A549 (cell line): ENCODE measurements at regions not wholly inside any gene's neighbourhood (a gene's known extent, or its start where the extent isn't known, plus 50 kb on each side); places are given as distances from the start of the nearest gene placed in this dataset.

ENCODE experiments used
- ATAC-seq, 2 experiments: fragments of 200-7000 bp in 1 of 2; fragments of >200 bp in 1 of 2; cut with Nextera tagmentation in 1 of 2; cut with Tn5 transposase in 1 of 2; 3 replicates each; pipeline versions ENCODE4 v1.8.0 to v1.9.1; 2018 to 2020; ENCODE audit warnings: mild to moderate bottlenecking in 1 of 2, moderate library complexity in 1 of 2
- CTCF ChIA-PET: fragments of 300-600 bp; sonication (Branson Sonifier 250); formaldehyde crosslinking; extraction: SDS; loops from one replicate; lab custom pipeline; 2021; ENCODE audit warnings: antibody characterized with exemption, inconsistent platforms; lab: Yijun Ruan, JAX
- POLR2A ChIA-PET: fragments of 350-600 bp; formaldehyde crosslinking; extraction: SDS; loops from one replicate; lab custom pipeline; 2021; ENCODE audit warnings: antibody characterized with exemption, inconsistent platforms; lab: Yijun Ruan, JAX
- DNase-seq, 2 experiments: peaks; one replicate each; pipeline versions ENCODE4 v3.0.0 to v3.0.0-alpha.2; 2011 to 2016; ENCODE audit warnings: low read depth in 1 of 2, low spot score in 1 of 2
- FAIRE-seq: peaks from 2 replicates; lab custom pipeline; 2011; peaks lifted over from hg19 to GRCh38; lab: Jason Lieb, UNC
- H3K27ac ChIP-seq, 2 experiments: fragments of >200 bp; sonication (Bioruptor Twin); formaldehyde crosslinking; 3 replicates each; pipeline ENCODE4 v1.5.1; 2016 to 2017
- H3K4me1 ChIP-seq: fragments of >200 bp; sonication (Bioruptor Twin); formaldehyde crosslinking; 3 replicates; pipeline ENCODE4 v1.6.1; 2016
- H3K4me2 ChIP-seq: fragments of >200 bp; sonication (Bioruptor Twin); formaldehyde crosslinking; 3 replicates; pipeline ENCODE4 v1.6.1; 2016
- H3K4me3 ChIP-seq: fragments of >200 bp; sonication (Bioruptor Twin); formaldehyde crosslinking; 3 replicates; pipeline ENCODE4 v1.5.1; 2016
- H3K9me3 ChIP-seq: fragments of >200 bp; sonication (Bioruptor Twin); formaldehyde crosslinking; 3 replicates; pipeline ENCODE4 v1.6.1; 2016
- BHLHE40 ChIP-seq: IDR thresholded peaks from 2 replicates; pipeline ENCODE4 v1.6.1; 2012; ENCODE audit warnings: low read depth, low read length, inconsistent platforms
- CHD4 ChIP-seq: fragments of 200-600 bp; sonication (generic); IDR thresholded peaks from 2 replicates; pipeline ENCODE4 v1.6.1; 2016; ENCODE audit warnings: antibody characterized with exemption, mild to moderate bottlenecking, borderline replicate concordance
- FOSB ChIP-seq: fragments of 250-450 bp; sonication (Bioruptor Pico); IDR thresholded peaks from 2 replicates; pipeline ENCODE4 v1.5.0; 2020; ENCODE audit warnings: mild to moderate bottlenecking, moderate library complexity
- FOSL2 ChIP-seq, 2 experiments: fragments of 450-650 bp in 1 of 2; fragments of >200 bp in 1 of 2; sonication (Bioruptor Twin) in 1 of 2; formaldehyde crosslinking; IDR thresholded peaks; 2 replicates each; pipeline versions ENCODE4 v1.5.0 to v1.6.1; 2016 to 2020; ENCODE audit warnings: mild to moderate bottlenecking in 1 of 2, moderate library complexity in 1 of 2
- GATA3 ChIP-seq: IDR thresholded peaks from 2 replicates; pipeline ENCODE4 v1.6.1; 2012; ENCODE audit warnings: borderline replicate concordance
- HES2 ChIP-seq: fragments of >200 bp; sonication (Bioruptor Twin); formaldehyde crosslinking; IDR thresholded peaks from 2 replicates; pipeline ENCODE4 v1.6.1; 2016
- HOXA7 ChIP-seq: fragments of 250-450 bp; sonication (Bioruptor Pico); IDR thresholded peaks from 2 replicates; pipeline ENCODE4 v1.5.0; 2020; ENCODE audit warnings: mild to moderate bottlenecking, moderate library complexity
- HOXB5 ChIP-seq: fragments of 250-450 bp; sonication (Bioruptor Pico); IDR thresholded peaks from 2 replicates; pipeline ENCODE4 v1.5.0; 2020; ENCODE audit warnings: mild to moderate bottlenecking, moderate library complexity
- JUNB ChIP-seq: fragments of >200 bp; sonication (Bioruptor Twin); formaldehyde crosslinking; IDR thresholded peaks from 2 replicates; pipeline ENCODE4 v1.6.1; 2016
- KDM5A ChIP-seq: fragments of 200-600 bp; sonication (generic); IDR thresholded peaks from 2 replicates; pipeline ENCODE4 v1.6.1; 2016; ENCODE audit warnings: antibody characterized with exemption, mild to moderate bottlenecking
- PBX3 ChIP-seq: IDR thresholded peaks from 2 replicates; pipeline ENCODE4 v1.6.1; 2012
- PHF8 ChIP-seq: fragments of 200-600 bp; sonication (generic); IDR thresholded peaks from 2 replicates; pipeline ENCODE4 v1.6.1; 2016; ENCODE audit warnings: low read depth, mild to moderate bottlenecking, antibody characterized with exemption, moderate library complexity, borderline replicate concordance
- RAD21 ChIP-seq, 2 experiments: fragments of >200 bp in 1 of 2; sonication (Bioruptor Twin) in 1 of 2; formaldehyde crosslinking in 1 of 2; IDR thresholded peaks in 1 of 2; conservative IDR thresholded peaks in 1 of 2; 2 replicates in 1 of 2; 3 replicates in 1 of 2; pipeline ENCODE4 v1.6.1; 2012 to 2018; ENCODE audit warnings: inconsistent platforms in 1 of 2
- RARB ChIP-seq: fragments of 250-450 bp; sonication (Bioruptor Pico); IDR thresholded peaks from 2 replicates; pipeline ENCODE4 v1.8.0; 2021; ENCODE audit warnings: mild to moderate bottlenecking, moderate library complexity
- REST ChIP-seq: fragments of 200-600 bp; sonication (generic); IDR thresholded peaks from 2 replicates; pipeline ENCODE4 v1.6.1; 2016; ENCODE audit warnings: antibody characterized with exemption, mild to moderate bottlenecking, moderate library complexity
- SMC3 ChIP-seq: fragments of >200 bp; sonication (Bioruptor Twin); formaldehyde crosslinking; IDR thresholded peaks from 3 replicates; pipeline ENCODE4 v1.6.1; 2018; ENCODE audit warnings: inconsistent platforms
- ZC3H11A ChIP-seq: fragments of 450-650 bp; IDR thresholded peaks from 2 replicates; pipeline ENCODE4 v1.6.1; 2014; ENCODE audit warnings: antibody characterized with exemption, mild to moderate bottlenecking
- WGBS: methylation state at CpG from one replicate; pipeline ENCODE4 v1.1.6; 2017; ENCODE audit errors: missing lambda C conversion rate; 5-methylcytosine and 5-hydroxymethylcytosine counted together
- TF ChIP-seq, protein P1 (sequence below): IDR thresholded peaks from 2 replicates; pipeline ENCODE4 v1.6.1; 2012; ENCODE audit warnings: low read depth, borderline replicate concordance
- TF ChIP-seq, protein P2 (sequence below): fragments of 150-350 bp; IDR thresholded peaks from 2 replicates; pipeline ENCODE4 v1.6.1; 2014; ENCODE audit warnings: low read depth, mild to moderate bottlenecking, low read length

DNA sequence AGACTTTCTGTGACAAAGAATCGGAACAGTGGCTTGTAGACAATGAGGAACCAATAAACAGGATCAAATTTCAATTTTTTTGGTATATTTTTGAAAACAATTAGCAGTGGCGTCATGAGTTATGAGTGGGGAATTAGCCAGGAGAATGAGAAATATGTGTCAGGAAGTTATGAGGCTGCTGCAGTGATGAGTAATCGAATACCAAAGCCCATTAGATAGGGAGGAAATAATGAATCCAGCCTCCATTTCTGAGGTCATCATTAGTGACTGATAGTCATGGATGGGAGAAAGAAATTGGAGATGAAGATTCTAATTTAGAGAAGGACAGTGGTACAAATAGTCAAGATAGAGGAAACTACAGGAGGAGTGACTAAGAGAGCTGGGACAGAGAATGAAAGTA, 673.1 kb upstream of the VRK2 start:
- FAIRE-seq, result peak; percentile 51
- no peak overlapping the region for H3K27ac ChIP-seq
- ATAC-seq, result peak in 1 of 2 experiments; percentile 54; a peak in 2 of 6 replicates
- H3K9me3 ChIP-seq, result no peaks in the 10 kb centered on the region
- peak overlapping the region; percentile 34 for H3K4me2 ChIP-seq
- 15% methylated on average over 3 of the region's 3 CpGs for WGBS
- TF ChIP-seq REST (no peak), HOXB5 (CRISPR knock-in tag) (no peak), FOSL2 (IDR thresholded peaks at IDR 0.05) (no peak), FOSL2 (CRISPR knock-in tag; IDR thresholded peaks at IDR 0.05) (peak; percentile 51; the same call in 1 of the 2 replicates)
- peak in 1 of 2 experiments; percentile 17 for DNase-seq
- ChIA-PET POLR2A (no interaction called here), CTCF (no interaction called here)
- peaks cover 18% of the 10 kb centered on the region; the same call in 2 of the 3 replicates for H3K4me1 ChIP-seq
- H3K4me3 ChIP-seq, result no peak overlapping the region

GRCh38 chr2:57376985-57377384, 669.6 kb upstream of the VRK2 start:
- no peak overlapping the region for H3K4me3 ChIP-seq
- H3K4me2 ChIP-seq, result no peak overlapping the region
- no peak overlapping the region for H3K27ac ChIP-seq
- POLR2A ChIA-PET, result no interaction called here
- FAIRE-seq (no peak), DNase-seq (peak in 1 of 2 experiments; percentile 23), ATAC-seq (peak in 1 of 2 experiments; percentile 60; a peak in 2 of 6 replicates)
- no peak for TF ChIP-seq JUNB
- TF ChIP-seq SMC3, result peak; percentile 17; the same call in 1 of the 3 replicates
- TF ChIP-seq, protein P1, sequence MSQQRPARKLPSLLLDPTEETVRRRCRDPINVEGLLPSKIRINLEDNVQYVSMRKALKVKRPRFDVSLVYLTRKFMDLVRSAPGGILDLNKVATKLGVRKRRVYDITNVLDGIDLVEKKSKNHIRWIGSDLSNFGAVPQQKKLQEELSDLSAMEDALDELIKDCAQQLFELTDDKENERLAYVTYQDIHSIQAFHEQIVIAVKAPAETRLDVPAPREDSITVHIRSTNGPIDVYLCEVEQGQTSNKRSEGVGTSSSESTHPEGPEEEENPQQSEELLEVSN, result no peak
- peak; percentile 38 to 44; a peak in 3 of 5 replicates for TF ChIP-seq RAD21 (conservative IDR thresholded peaks at IDR 0.05 in 1 of 2, IDR thresholded peaks at IDR 0.05 in 1 of 2)
- no peaks in the 10 kb centered on the region for H3K9me3 ChIP-seq
- WGBS, result 21% methylated on average over 1 of the region's 1 CpG
- CTCF ChIA-PET, result interaction anchor here (0.8 to 1.0 kb wide), 3 partner anchors 44 to 139 kb away, joined by 4 read pairs; no protein-coding TSS in a partner anchor
- peaks cover 14% of the 10 kb centered on the region; the same call in 2 of the 3 replicates for H3K4me1 ChIP-seq

DNA sequence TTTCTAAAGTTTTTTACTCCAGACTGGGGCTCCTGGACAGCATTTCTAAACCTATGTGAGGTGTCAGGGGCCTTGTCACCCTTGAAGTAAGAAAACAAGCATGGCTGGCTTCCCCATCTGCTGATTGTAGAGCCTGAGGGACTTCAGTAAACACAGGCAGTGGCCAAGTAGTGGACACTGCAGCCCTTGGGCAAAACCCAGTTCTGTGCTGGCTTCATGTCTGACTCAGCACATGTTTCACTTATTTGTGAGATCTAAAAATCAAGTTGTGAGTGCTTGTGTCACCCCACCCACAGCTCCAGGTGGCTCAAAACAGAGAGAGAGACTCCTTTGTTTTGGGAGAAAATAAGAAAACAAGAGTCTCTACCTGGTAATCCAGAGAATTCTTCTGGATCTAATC, 660.3 kb upstream of the VRK2 start:
- DNase-seq (no peak), ATAC-seq (no peak), FAIRE-seq (no peak)
- H3K4me1 ChIP-seq, result no peaks in the 10 kb centered on the region
- ChIA-PET CTCF (no interaction called here), POLR2A (no interaction called here)
- H3K9me3 ChIP-seq, result no peaks in the 10 kb centered on the region
- H3K4me3 ChIP-seq, result no peak overlapping the region
- no peak for TF ChIP-seq HOXA7 (CRISPR knock-in tag)
- TF ChIP-seq PBX3, result no peak
- TF ChIP-seq HES2, result no peak
- TF ChIP-seq ZC3H11A, result no peak
- no peak for TF ChIP-seq FOSB (CRISPR knock-in tag)
- no peak for TF ChIP-seq RARB (CRISPR knock-in tag)
- TF ChIP-seq, protein P2, sequence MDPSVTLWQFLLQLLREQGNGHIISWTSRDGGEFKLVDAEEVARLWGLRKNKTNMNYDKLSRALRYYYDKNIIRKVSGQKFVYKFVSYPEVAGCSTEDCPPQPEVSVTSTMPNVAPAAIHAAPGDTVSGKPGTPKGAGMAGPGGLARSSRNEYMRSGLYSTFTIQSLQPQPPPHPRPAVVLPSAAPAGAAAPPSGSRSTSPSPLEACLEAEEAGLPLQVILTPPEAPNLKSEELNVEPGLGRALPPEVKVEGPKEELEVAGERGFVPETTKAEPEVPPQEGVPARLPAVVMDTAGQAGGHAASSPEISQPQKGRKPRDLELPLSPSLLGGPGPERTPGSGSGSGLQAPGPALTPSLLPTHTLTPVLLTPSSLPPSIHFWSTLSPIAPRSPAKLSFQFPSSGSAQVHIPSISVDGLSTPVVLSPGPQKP, result no peak
- no peak for TF ChIP-seq BHLHE40
- TF ChIP-seq PHF8, result no peak
- no peak for TF ChIP-seq CHD4
- no peak for TF ChIP-seq GATA3
- TF ChIP-seq KDM5A, result no peak
- TF ChIP-seq, all 56 proteins: peak for 0
- Histone ChIP-seq H3K27ac (no peak overlapping the region), H3K4me2 (no peak overlapping the region)
